AML-193 (cell line): ENCODE measurements at regions not wholly inside any gene's neighbourhood (a gene's known extent, or its start where the extent isn't known, plus 50 kb on each side); places are given as distances from the start of the nearest gene placed in this dataset.

Experiments
- DNase-seq, 2 experiments: peaks; one replicate each; lab custom pipeline; 2025; lab: John Stamatoyannopoulos, UW

DNA sequence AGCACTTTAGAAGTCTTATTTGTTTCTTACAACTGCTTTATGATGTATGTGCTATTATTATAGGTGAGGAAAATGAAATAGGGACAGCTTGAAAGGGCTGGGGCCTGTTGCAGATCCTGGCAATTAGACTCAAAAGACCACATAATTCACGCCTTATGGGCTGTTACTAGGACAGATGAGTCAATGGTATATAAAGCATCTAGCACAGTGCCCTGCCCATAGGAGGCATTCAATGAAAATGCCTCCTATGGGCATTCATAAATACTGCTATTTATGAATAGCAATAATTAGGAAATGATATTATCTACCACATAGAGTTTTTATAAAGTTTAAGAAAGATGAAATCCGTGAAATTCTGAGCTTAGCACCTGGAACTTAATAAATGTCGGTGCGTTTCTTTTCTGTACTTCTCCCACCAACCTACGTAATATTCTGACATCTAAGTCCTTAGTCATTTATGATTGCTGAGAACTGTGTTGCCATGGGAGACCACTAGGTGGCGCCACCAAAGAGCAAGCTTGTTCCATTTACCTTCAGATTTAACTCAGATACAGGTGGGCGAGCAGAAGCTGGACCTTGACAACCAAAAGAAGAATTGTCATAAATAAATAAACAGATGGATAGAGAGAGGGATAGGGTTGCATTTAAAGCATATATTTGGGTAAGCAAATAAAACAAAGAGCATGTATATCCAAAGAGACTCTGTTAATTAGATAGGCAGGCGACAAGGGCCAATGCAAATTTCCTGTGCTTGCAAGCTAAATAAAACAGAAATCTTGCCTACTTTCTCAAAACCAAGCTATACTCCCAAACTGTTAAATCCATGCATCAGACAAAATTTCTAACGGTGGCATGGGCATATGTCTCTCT is 699.9 kb downstream of the INHBA start:
- DNase-seq, result peak; percentile 12 to 24

DNA sequence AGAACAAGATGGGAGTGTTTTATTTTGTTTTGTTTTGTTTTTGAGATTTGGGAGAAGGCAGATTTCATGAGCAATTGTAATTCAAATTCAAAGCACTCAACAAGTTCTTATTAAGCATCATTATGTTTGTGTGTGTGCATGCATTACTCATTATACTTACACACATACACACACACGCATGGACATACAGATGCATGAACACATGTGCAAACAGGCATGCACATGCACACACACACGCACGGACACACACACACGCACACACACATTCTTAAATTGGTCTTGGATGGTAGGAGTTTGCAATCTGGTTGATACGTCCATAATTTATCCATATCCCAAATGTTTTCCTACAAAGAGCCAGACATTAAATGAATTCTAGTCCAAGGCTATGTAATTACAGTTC is 702.8 kb downstream of the INHBA start:
- no peak for DNase-seq

DNA sequence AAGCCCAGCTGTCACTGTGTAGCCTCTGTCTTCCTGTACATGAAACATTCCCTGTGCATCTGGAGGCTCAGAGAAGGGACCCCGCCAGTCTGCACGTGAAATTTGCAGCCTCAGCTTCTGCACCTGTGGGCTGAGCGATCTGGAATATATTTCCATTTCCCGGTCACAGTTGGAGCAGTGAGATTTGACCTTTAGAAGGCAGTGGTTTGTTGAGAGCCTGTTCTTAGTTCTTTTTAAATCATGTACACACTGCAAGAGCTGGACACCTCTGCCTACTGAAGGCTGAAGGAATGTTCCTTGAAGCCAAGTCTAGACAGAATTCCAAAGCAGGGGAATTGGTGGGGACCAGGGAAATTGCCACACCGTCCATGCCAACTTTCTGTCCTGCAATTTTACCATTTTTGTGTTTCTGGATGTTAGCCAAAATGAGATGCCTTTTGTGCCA is 706.6 kb downstream of the INHBA start:
- no peak for DNase-seq

DNA sequence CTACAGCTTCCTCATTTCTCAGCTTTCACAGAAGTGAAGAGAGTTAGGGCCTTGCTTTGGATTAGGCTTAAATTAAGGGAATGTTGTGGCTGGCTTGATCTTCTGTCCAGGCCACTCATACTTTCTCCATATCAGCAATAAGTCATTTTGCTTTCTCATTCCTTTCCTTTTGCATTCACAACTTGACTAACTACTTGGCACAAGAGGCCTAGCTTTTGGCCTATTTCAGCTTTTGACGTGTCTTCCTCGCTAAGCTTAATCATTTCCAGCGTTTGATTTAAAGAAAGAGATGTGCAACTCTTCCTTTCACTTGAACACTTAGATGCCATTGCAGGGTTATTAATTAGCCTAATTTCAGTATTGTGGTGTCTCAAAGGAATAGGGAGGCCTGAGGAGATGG is 712.0 kb downstream of the INHBA start:
- DNase-seq, result no peak

GRCh38 chr7:40987571-40987970 is 715.3 kb downstream of the INHBA start:
- DNase-seq, result no peak

- no peak for DNase-seq
Observed at GRCh38 chr7:40986351-40986873, 716.5 kb downstream of the INHBA start.

- DNase-seq, result no peak
Observed at GRCh38 chr7:40983111-40983510, 719.8 kb downstream of the INHBA start.

DNA sequence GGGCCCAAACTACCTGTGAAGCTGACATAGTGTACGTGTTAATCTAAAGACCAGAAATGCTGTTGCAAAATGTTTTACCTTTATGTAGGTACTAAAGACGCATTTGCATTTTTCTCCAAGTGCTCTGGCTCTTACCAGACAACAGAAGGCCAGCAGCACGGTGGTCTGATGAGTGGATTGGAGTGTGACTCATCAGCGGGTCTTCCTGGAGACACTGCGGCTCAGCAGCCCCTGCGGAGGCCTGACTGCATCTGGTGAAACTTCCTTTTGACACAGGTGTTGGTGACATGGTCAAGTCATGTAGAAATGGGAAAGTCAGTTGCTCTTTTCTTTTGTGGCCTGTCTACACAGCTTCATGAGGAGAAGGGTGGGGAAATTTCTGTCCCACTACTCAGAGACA is 723.6 kb downstream of the INHBA start:
- DNase-seq, result no peak

DNA sequence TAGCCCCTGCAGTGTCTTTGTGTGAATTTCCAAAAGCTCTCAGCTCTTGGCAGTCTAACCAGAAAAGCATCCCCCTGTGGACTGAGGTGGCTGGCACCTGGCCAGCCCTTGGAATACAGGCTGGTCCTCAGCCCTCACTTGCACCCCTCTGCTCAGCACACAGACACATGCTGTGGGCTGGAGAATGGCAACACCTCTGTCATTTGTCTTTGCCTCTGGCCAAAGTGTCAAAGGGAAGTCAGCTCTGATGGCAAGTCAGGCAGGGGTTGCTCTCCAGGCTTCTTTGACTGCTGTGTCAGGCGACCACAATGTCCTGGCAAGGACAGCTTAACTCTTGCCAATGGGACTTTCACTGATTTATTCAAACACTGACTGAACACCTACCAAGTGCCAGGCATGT is 724.8 kb downstream of the INHBA start:
- no peak for DNase-seq

DNA sequence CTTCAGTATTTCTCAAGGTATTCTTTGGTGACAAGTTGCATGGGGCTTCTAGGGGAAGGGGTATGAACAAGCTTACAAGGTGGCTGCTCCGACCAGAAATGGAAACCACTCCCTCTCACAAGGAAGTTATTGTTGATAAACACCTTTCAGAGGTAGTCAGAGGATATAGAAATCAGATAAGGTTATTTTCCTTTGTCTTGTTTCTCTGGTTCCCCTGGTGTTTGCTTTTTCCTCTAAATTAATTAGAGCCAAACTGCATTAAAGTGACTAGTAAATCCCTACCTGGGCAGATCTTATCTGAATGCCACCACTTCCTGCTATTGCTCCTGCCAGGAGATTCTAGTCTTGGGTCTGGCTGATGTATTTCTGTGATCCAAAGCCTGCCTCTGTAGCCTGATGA is 725.4 kb downstream of the INHBA start:
- no peak for DNase-seq

DNA sequence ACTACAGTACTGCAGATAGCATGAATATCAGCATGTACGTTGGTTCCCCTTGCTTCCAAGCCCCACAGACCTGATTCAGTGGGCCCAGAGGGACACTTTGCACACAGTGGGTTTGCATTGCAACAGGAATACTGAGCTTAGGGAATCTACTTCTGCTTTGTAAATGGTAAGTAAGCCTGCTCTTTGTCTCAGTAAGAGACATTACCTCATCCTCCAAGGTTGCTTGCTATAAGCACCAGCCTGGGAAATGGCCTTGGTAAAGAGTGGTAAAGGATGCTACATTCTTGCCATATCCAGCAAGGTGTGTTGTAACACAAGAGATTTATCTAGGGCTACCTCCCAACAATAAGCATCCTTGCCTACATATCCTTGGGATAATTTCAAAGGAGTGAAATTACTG is 730.5 kb downstream of the INHBA start:
- DNase-seq, result no peak

DNA sequence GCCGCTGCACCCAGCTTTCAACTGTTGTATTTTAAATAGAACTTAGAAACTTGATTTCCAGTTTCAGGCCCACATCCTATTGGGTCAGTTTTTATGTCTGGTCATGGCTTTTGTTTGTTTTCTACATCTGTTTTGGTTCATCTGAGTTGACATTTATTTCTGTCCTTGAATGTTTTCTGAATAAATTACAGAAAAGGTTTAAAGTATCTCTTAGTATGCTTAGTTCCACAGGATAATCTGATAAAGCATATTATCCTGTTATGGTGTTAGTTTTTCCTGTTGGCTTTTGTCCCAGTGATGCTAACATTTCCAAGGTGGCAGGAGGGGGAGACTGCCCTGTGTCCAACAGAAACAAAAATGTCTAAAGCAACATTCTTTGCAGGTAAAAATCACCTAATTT is 733.2 kb downstream of the INHBA start:
- no peak for DNase-seq

GRCh38 chr7:40966693-40967092 is 736.2 kb downstream of the INHBA start:
- no peak for DNase-seq

- no peak for DNase-seq
Observed at GRCh38 chr7:40965774-40966173, 737.1 kb downstream of the INHBA start.

DNA sequence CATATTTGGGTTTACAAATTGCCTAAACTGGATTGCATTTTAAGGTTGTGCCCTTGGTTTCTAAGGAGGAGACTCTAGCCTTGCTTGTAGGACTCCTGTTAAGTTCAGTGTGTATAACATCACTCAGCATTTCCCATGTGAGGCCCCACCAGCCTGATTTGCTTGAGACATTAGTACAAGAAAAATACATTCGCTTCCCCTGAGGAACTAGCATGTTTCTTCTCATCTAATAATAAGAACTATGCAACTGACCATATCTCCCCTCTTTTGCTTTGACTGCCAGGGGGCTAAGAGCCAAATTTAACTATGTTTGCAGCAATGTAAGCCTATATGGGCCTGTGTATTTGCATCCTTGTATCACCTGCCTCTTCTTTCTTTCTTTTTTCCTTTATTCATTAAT is 737.9 kb downstream of the INHBA start:
- DNase-seq, result no peak

- DNase-seq, result no peak
Observed at GRCh38 chr7:40964610-40965009, 738.3 kb downstream of the INHBA start.

GRCh38 chr7:40959955-40960354 is 742.9 kb downstream of the INHBA start:
- no peak for DNase-seq

- no peak for DNase-seq
Observed at GRCh38 chr7:40948239-40948638, 754.7 kb downstream of the INHBA start.

DNA sequence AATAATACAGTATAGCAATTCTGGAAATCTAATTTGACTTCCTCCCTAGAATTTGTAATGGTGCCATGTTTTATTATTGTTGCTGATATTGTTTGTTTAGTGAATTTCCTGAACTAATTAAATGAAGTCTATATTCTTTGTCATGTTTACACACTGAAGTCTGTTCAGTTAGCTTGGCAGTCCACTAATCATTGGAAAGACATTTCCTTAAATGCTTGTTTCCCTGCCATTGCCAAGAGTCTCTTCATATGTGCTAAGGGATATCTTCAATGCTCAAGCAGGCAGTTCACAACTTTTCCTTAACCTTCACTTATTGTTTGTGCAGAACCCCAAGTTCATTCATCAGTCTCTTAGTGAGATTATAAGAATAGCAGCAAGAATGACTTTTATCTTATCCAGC is 755.3 kb downstream of the INHBA start:
- no peak for DNase-seq

GRCh38 chr7:40946549-40946948 is 756.3 kb downstream of the INHBA start:
- DNase-seq, result no peak

GRCh38 chr7:40945788-40946187 is 757.1 kb downstream of the INHBA start:
- DNase-seq, result no peak

DNA sequence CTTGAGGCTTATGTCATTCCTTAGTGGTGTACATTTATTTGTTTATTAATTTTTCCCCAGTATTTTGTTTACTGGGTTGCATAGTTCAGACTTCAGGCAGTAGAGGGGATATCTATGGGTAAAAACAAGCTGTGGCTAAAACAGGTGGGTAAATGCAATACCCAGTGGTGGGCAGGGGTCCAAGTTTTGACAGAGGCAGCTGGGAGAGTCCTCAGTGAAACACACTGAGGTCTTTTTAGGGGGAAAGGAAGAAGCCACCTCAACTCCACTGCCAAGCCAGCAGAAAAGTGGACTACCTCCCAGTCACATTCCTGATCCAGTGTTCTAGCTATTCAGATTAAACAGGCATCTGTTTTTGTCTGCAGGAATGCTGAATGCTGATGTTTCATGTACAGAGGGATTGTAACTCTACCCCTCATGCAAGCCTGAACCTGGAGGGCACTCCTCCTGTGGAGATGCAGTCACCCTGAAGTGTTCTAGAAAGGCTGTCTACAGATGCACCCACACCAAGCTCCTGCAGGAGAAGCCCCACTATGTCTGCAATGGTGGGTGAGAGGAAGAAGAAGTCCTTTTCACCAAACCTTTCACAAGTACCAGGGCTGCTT is 757.8 kb downstream of the INHBA start:
- DNase-seq, result no peak

GRCh38 chr7:40937879-40938278 is 765.0 kb downstream of the INHBA start:
- DNase-seq, result no peak
